GM23338 (cell line): ENCODE measurements at regions not wholly inside any gene's neighbourhood (a gene's known extent, or its start where the extent isn't known, plus 50 kb on each side); places are given as distances from the start of the nearest gene placed in this dataset.
A peak's percentile ranks its signal among the peaks of the same experiment; 100 is the strongest.

Source experiments
- ATAC-seq: fragments of 200-7000 bp; cut with Tn5 transposase; 3 replicates; pipeline ENCODE4 v1.9.1; 2020
- DNase-seq: peaks from one replicate; pipeline ENCODE4 v3.0.0-alpha.2; 2015; ENCODE audit warnings: low spot score
- H2AFZ ChIP-seq: fragments of 200-600 bp; sonication (generic); 2 replicates; pipeline ENCODE4 v1.8.0; 2016; ENCODE audit warnings: antibody characterized with exemption, mild to moderate bottlenecking, moderate library complexity
- H3F3A ChIP-seq: fragments of 200-600 bp; sonication (generic); replicated peaks from 2 replicates; pipeline ENCODE4 v1.8.0; 2017; ENCODE audit warnings: antibody characterized with exemption, mixed run types, low read depth
- H3K27ac ChIP-seq: fragments of 200-600 bp; sonication (generic); 2 replicates; pipeline ENCODE4 v1.6.1; 2016; ENCODE audit warnings: low read depth
- H3K27me3 ChIP-seq: fragments of 200-600 bp; sonication (generic); 2 replicates; pipeline ENCODE4 v1.8.0; 2016; ENCODE audit warnings: mild to moderate bottlenecking, mixed run types, moderate library complexity; ENCODE audit not compliant: insufficient read depth
- H3K36me3 ChIP-seq: fragments of 200-600 bp; sonication (generic); 2 replicates; pipeline ENCODE4 v1.8.0; 2016; ENCODE audit warnings: mild to moderate bottlenecking; ENCODE audit not compliant: insufficient read depth
- H3K4me1 ChIP-seq: fragments of 200-600 bp; sonication (generic); 2 replicates; pipeline ENCODE4 v1.8.0; 2016; ENCODE audit warnings: mild to moderate bottlenecking, moderate library complexity; ENCODE audit not compliant: insufficient read depth
- H3K4me2 ChIP-seq: fragments of 200-600 bp; sonication (generic); 2 replicates; pipeline ENCODE4 v1.7.1; 2017; ENCODE audit warnings: mixed run types
- H3K4me3 ChIP-seq: fragments of 200-600 bp; sonication (generic); 2 replicates; pipeline ENCODE4 v1.6.1; 2016; ENCODE audit warnings: mixed run types
- H3K79me2 ChIP-seq: fragments of 200-600 bp; sonication (generic); replicated peaks from 2 replicates; pipeline ENCODE4 v1.8.0; 2017; ENCODE audit warnings: mild to moderate bottlenecking; ENCODE audit not compliant: insufficient read depth
- H3K9me2 ChIP-seq: fragments of 200-600 bp; sonication (generic); 2 replicates; pipeline ENCODE4 v1.8.0; 2017; ENCODE audit not compliant: insufficient read depth
- H4K20me1 ChIP-seq: fragments of 200-600 bp; sonication (generic); replicated peaks from 2 replicates; pipeline ENCODE4 v1.8.0; 2017; ENCODE audit warnings: mild to moderate bottlenecking; ENCODE audit not compliant: insufficient read depth
- H3K27ac Mint-ChIP-seq: 2 replicates; pipeline ENCODE4 v1.8.0; 2020; ENCODE audit warnings: inconsistent platforms, mild to moderate bottlenecking, moderate library complexity, mixed read lengths
- H3K27me3 Mint-ChIP-seq: 3 replicates; pipeline ENCODE4 v1.8.0; 2022; ENCODE audit warnings: low read depth, mild to moderate bottlenecking, moderate library complexity, mixed read lengths, inconsistent platforms; ENCODE audit not compliant: insufficient read depth, poor library complexity
- H3K36me3 Mint-ChIP-seq: 3 replicates; pipeline ENCODE4 v1.8.0; 2021; ENCODE audit warnings: low read depth, mild to moderate bottlenecking, inconsistent platforms, moderate library complexity, mixed read lengths
- H3K4me1 Mint-ChIP-seq: 3 replicates; pipeline ENCODE4 v1.8.0; 2020; ENCODE audit warnings: mild to moderate bottlenecking, inconsistent platforms, mixed read lengths
- H3K4me3 Mint-ChIP-seq: 3 replicates; pipeline ENCODE4 v1.8.0; 2021; ENCODE audit warnings: moderate library complexity, mild to moderate bottlenecking, inconsistent platforms, mixed read lengths
- H3K9me3 Mint-ChIP-seq: 3 replicates; pipeline ENCODE4 v1.8.0; 2020; ENCODE audit warnings: moderate library complexity, mild to moderate bottlenecking, inconsistent platforms, mixed read lengths
- EZH2 ChIP-seq: fragments of 200-600 bp; sonication (generic); IDR thresholded peaks from one replicate; pipeline ENCODE4 v1.8.0; 2017; ENCODE audit warnings: antibody characterized with exemption, mild to moderate bottlenecking, low read depth; ENCODE audit not compliant: unreplicated experiment
- EZH2phosphoT487 ChIP-seq: fragments of 200-600 bp; sonication (generic); IDR thresholded peaks from one replicate; pipeline ENCODE4 v1.8.1; 2018; ENCODE audit warnings: antibody characterized with exemption; ENCODE audit not compliant: unreplicated experiment
- JUNB ChIP-seq: IDR thresholded peaks from one replicate; pipeline ENCODE4 v1.6.1; 2016; ENCODE audit warnings: antibody characterized with exemption; ENCODE audit not compliant: unreplicated experiment
- NANOG ChIP-seq: IDR thresholded peaks from 2 replicates; pipeline ENCODE4 v1.6.1; 2016; ENCODE audit warnings: antibody characterized with exemption, borderline replicate concordance
- POLR2AphosphoS5 ChIP-seq: IDR thresholded peaks from 2 replicates; pipeline ENCODE4 v1.6.1; 2016; ENCODE audit warnings: antibody characterized with exemption, low read depth
- STAT1 ChIP-seq: IDR thresholded peaks from one replicate; pipeline ENCODE4 v1.6.1; 2016; ENCODE audit warnings: antibody characterized with exemption; ENCODE audit not compliant: unreplicated experiment
- ZNF114 ChIP-seq: fragments of 250-450 bp; sonication (Bioruptor Pico); IDR thresholded peaks from 2 replicates; pipeline ENCODE4 v1.5.0; 2020; ENCODE audit warnings: mild to moderate bottlenecking, moderate library complexity
- TF ChIP-seq, protein P1 (sequence below), 2 experiments: fragments of 200-600 bp in 1 of 2; sonication (generic) in 1 of 2; conservative IDR thresholded peaks; 2 replicates each; pipeline versions ENCODE4 v1.5.1 to v1.6.1; 2016 to 2017; ENCODE audit warnings: antibody characterized with exemption in 2 of 2, low read depth in 2 of 2, mild to moderate bottlenecking in 2 of 2, moderate library complexity in 1 of 2
- TF ChIP-seq, protein P2 (sequence below): IDR thresholded peaks from one replicate; pipeline ENCODE4 v1.6.1; 2018; ENCODE audit warnings: antibody characterized with exemption; ENCODE audit not compliant: unreplicated experiment
- TF ChIP-seq, protein P3 (sequence below): IDR thresholded peaks from 2 replicates; pipeline ENCODE4 v1.6.1; 2016; ENCODE audit warnings: antibody characterized with exemption

DNA sequence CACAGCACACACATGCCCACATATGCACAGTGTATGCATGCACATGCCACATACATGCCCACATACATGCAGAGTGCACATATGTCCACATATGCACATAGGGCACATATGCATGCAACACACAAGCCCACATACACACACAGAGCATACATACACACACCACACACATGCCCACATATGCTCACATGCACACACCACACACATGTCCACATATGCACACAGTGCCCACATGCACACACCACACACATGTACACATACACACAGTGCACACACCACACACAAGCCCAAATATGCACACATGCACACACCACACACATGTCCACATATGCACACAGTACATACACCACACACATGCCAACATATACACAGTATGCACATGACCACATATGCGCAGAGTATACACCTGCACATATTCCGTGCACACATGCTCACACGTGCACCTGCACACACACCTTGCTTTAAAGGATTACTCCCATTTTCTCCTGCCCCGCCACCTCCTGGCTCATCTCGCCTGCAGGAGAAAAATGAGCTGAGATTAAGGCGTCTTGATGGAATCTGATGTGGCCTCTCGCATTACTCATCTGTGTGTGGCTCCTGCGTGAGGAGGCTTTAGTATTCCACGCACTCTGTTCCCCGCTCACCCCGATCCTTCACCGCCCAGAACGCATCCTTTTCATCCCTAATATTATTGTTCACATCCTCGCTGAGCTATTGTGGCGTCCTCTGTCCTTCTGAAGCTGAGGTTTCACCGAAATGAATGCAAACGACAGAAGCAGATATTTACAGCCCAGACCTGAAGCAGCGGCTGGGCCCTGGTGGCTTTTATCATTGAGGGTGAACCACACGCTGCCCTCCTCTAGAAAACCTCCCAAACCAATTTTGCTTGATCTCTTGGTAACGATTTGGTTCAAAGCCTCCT is 182.7 kb downstream of the OLFM1 start (continued):
- TF ChIP-seq EZH2phosphoT487 (no peak), STAT1 (no peak)
- TF ChIP-seq, protein P1, sequence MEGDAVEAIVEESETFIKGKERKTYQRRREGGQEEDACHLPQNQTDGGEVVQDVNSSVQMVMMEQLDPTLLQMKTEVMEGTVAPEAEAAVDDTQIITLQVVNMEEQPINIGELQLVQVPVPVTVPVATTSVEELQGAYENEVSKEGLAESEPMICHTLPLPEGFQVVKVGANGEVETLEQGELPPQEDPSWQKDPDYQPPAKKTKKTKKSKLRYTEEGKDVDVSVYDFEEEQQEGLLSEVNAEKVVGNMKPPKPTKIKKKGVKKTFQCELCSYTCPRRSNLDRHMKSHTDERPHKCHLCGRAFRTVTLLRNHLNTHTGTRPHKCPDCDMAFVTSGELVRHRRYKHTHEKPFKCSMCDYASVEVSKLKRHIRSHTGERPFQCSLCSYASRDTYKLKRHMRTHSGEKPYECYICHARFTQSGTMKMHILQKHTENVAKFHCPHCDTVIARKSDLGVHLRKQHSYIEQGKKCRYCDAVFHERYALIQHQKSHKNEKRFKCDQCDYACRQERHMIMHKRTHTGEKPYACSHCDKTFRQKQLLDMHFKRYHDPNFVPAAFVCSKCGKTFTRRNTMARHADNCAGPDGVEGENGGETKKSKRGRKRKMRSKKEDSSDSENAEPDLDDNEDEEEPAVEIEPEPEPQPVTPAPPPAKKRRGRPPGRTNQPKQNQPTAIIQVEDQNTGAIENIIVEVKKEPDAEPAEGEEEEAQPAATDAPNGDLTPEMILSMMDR (conservative IDR thresholded peaks at IDR 0.05; ENCODE audit: low read depth in 2 of 2) = no peak
- TF ChIP-seq, protein P2, sequence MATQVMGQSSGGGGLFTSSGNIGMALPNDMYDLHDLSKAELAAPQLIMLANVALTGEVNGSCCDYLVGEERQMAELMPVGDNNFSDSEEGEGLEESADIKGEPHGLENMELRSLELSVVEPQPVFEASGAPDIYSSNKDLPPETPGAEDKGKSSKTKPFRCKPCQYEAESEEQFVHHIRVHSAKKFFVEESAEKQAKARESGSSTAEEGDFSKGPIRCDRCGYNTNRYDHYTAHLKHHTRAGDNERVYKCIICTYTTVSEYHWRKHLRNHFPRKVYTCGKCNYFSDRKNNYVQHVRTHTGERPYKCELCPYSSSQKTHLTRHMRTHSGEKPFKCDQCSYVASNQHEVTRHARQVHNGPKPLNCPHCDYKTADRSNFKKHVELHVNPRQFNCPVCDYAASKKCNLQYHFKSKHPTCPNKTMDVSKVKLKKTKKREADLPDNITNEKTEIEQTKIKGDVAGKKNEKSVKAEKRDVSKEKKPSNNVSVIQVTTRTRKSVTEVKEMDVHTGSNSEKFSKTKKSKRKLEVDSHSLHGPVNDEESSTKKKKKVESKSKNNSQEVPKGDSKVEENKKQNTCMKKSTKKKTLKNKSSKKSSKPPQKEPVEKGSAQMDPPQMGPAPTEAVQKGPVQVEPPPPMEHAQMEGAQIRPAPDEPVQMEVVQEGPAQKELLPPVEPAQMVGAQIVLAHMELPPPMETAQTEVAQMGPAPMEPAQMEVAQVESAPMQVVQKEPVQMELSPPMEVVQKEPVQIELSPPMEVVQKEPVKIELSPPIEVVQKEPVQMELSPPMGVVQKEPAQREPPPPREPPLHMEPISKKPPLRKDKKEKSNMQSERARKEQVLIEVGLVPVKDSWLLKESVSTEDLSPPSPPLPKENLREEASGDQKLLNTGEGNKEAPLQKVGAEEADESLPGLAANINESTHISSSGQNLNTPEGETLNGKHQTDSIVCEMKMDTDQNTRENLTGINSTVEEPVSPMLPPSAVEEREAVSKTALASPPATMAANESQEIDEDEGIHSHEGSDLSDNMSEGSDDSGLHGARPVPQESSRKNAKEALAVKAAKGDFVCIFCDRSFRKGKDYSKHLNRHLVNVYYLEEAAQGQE = no peak

DNA sequence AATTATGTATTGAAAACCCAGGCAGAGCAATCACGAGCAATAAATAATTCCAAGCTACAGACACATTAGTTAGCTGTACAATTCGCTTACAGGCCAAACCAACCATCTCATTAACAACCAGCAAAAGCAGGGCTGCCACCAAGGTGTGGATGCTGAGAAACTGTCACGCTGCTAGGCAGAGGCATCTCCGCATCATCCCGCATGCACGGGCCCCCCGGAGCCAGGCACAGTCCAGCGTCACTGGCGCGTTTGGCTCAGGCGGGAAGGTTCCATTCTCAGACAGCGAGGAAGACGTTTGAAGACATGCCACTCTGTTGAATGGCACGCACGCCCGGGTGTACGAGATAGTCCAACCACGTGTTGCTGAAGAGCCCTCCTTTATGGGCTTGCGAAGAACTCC is 184.0 kb downstream of the OLFM1 start:
- H3K4me3 ChIP-seq = no peak overlapping the region
- H3K36me3 ChIP-seq = no peaks in the 10 kb centered on the region
- no peaks in the 10 kb centered on the region for H3K4me1 ChIP-seq
- H3K9me3 Mint-ChIP-seq = no peaks in the 10 kb centered on the region; the same call in 2 of the 3 replicates
- H3K27me3 Mint-ChIP-seq = peaks cover 6% of the 10 kb centered on the region
- DNase-seq = no peak
- no peak for ATAC-seq
- no peaks in the 10 kb centered on the region for H3K79me2 ChIP-seq
- H3K27ac ChIP-seq = no peak overlapping the region
- H3K4me3 Mint-ChIP-seq = no peak overlapping the region
- H4K20me1 ChIP-seq = no peaks in the 10 kb centered on the region
- H3K27me3 ChIP-seq = no peaks in the 10 kb centered on the region
- peak overlapping the region; percentile 83; the same call in 1 of the 2 replicates for H3K27ac Mint-ChIP-seq
- H3F3A ChIP-seq = peaks cover 9% of the 10 kb centered on the region
- H3K4me2 ChIP-seq = no peak overlapping the region
- H3K36me3 Mint-ChIP-seq = no peaks in the 10 kb centered on the region
- peaks cover 8% of the 10 kb centered on the region; the same call in 2 of the 3 replicates for H3K4me1 Mint-ChIP-seq
- H2AFZ ChIP-seq = no peak overlapping the region
- H3K9me2 ChIP-seq = no peaks in the 10 kb centered on the region
- TF ChIP-seq ZNF114 = no peak
- TF ChIP-seq POLR2AphosphoS5 = no peak
- TF ChIP-seq, protein P3, sequence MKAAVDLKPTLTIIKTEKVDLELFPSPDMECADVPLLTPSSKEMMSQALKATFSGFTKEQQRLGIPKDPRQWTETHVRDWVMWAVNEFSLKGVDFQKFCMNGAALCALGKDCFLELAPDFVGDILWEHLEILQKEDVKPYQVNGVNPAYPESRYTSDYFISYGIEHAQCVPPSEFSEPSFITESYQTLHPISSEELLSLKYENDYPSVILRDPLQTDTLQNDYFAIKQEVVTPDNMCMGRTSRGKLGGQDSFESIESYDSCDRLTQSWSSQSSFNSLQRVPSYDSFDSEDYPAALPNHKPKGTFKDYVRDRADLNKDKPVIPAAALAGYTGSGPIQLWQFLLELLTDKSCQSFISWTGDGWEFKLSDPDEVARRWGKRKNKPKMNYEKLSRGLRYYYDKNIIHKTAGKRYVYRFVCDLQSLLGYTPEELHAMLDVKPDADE = no peak
- TF ChIP-seq JUNB = no peak
- no peak for TF ChIP-seq NANOG
- TF ChIP-seq STAT1 = no peak
- no peak for TF ChIP-seq EZH2
- TF ChIP-seq, protein P1 (conservative IDR thresholded peaks at IDR 0.05; ENCODE audit: low read depth in 2 of 2) = no peak
